ENCODE measurements at regions not wholly inside any gene's neighbourhood (a gene's known extent, or its start where the extent isn't known, plus 50 kb on each side); places are given as distances from the start of the nearest gene placed in this dataset.

DNA sequence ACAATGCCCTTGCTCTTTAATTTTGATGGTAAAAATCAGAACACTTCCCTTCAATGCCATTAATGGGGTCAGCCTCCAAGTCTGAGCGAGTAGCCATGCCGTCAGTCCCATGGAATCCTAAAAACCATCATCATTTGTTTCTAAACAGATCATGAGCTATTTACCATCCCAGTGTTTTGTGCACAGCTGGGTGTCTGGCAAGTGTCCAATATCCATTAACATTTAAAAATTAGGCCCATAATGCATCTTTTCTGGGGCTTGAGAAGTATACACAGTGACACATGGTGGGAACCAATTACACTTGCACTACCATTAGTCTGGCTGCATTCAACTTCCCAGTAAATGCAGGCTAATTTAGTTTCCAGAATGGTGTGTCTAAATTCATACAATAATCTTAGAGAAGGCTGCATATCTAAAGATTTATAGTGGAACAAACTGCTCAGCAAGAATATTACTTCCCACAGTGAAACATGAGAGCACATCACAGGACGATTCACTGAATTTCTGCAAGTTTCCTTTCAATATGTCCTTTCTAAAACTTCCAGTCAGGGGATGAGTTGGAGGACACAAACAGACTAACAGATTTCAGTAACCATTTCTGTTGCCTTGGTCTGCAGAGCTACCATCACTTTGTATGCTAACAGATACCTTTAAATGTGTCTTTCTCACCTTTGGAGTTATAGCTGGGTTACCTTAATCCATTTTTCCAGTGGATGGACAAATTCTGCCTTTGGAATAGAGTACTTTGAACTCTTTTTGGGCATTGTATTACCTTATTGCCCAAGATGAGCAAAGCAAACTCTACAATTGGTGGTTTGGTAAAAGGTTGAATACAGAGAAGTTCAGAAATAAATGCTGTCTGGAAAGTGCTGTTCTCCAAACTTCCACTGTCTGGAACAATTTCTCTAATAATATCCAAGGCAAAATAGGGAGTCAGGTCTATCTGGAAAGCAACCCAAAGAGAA is 258.0 kb downstream of the PTBP2 start (continued):
- TF ChIP-seq, protein P1, sequence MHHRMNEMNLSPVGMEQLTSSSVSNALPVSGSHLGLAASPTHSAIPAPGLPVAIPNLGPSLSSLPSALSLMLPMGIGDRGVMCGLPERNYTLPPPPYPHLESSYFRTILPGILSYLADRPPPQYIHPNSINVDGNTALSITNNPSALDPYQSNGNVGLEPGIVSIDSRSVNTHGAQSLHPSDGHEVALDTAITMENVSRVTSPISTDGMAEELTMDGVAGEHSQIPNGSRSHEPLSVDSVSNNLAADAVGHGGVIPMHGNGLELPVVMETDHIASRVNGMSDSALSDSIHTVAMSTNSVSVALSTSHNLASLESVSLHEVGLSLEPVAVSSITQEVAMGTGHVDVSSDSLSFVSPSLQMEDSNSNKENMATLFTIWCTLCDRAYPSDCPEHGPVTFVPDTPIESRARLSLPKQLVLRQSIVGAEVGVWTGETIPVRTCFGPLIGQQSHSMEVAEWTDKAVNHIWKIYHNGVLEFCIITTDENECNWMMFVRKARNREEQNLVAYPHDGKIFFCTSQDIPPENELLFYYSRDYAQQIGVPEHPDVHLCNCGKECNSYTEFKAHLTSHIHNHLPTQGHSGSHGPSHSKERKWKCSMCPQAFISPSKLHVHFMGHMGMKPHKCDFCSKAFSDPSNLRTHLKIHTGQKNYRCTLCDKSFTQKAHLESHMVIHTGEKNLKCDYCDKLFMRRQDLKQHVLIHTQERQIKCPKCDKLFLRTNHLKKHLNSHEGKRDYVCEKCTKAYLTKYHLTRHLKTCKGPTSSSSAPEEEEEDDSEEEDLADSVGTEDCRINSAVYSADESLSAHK (tag by site-specific recombination; IDR thresholded peaks at IDR 0.05), result no peak
- TF ChIP-seq ZNF426 (tag by site-specific recombination; IDR thresholded peaks at IDR 0.05) (no peak), ZNF707 (tag by site-specific recombination; IDR thresholded peaks at IDR 0.05) (no peak), ZNF830 (tag by site-specific recombination; IDR thresholded peaks at IDR 0.05; ENCODE audit: low read depth) (no peak), ZNF24 (tag by site-specific recombination; IDR thresholded peaks at IDR 0.05) (no peak), ZNF112 (tag by site-specific recombination; IDR thresholded peaks at IDR 0.05) (no peak), ZXDB (tag by site-specific recombination; IDR thresholded peaks at IDR 0.05) (no peak)
- TF ChIP-seq, protein P2, sequence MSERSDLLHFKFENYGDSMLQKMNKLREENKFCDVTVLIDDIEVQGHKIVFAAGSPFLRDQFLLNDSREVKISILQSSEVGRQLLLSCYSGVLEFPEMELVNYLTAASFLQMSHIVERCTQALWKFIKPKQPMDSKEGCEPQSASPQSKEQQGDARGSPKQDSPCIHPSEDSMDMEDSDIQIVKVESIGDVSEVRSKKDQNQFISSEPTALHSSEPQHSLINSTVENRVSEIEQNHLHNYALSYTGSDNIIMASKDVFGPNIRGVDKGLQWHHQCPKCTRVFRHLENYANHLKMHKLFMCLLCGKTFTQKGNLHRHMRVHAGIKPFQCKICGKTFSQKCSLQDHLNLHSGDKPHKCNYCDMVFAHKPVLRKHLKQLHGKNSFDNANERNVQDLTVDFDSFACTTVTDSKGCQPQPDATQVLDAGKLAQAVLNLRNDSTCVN (tag by site-specific recombination; optimal IDR thresholded peaks at IDR 0.05), result no peak

DNA sequence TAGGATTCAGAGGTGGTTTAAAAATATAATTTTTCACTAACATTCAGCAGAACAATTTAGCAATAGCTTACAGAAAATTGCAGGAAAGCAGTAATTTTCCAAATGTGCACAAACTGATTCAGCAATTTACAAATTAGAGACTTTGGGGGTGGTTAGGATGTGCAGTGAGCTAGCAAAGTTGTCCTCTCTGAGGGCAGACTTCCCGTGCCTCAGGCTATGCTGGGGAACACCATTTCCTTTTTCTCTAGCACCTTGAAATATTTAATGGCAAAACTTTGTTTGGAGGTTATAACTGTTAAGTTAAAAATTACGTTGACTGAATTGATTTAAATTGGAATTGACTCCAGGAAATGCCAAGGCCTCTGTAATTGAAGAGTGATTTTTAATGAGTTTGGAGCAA is 258.9 kb downstream of the PTBP2 start:
- no peaks in the 10 kb centered on the region for H3K4me1 ChIP-seq (ENCODE audit: control insufficient read depth, insufficient read depth, low read length)
- TF ChIP-seq, protein P3, sequence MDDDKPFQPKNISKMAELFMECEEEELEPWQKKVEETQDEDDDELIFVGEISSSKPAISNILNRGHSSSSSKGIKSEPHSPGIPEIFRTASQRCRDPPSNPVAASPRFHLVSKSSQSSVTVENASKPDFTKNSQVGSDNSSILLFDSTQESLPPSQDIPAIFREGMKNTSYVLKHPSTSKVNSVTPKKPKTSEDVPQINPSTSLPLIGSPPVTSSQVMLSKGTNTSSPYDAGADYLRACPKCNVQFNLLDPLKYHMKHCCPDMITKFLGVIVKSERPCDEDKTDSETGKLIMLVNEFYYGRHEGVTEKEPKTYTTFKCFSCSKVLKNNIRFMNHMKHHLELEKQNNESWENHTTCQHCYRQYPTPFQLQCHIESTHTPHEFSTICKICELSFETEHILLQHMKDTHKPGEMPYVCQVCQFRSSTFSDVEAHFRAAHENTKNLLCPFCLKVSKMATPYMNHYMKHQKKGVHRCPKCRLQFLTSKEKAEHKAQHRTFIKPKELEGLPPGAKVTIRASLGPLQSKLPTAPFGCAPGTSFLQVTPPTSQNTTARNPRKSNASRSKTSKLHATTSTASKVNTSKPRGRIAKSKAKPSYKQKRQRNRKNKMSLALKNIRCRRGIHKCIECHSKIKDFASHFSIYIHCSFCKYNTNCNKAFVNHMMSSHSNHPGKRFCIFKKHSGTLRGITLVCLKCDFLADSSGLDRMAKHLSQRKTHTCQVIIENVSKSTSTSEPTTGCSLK (tag by site-specific recombination; IDR thresholded peaks at IDR 0.05), result no peak
- TF ChIP-seq KLF7 (tag by site-specific recombination; IDR thresholded peaks at IDR 0.05; ENCODE audit: borderline replicate concordance) (no peak), ZNF157 (tag by site-specific recombination; IDR thresholded peaks at IDR 0.05) (no peak), ZNF549 (tag by site-specific recombination; IDR thresholded peaks at IDR 0.05) (no peak), SP2 (tag by site-specific recombination; IDR thresholded peaks at IDR 0.05) (no peak), ZNF558 (tag by site-specific recombination; IDR thresholded peaks at IDR 0.05) (no peak), ZNF366 (tag by site-specific recombination; conservative IDR thresholded peaks at IDR 0.05) (no peak), ZNF624 (tag by site-specific recombination; IDR thresholded peaks at IDR 0.05) (no peak), SP7 (tag by site-specific recombination; IDR thresholded peaks at IDR 0.05) (no peak), ZBTB7A (tag by site-specific recombination; IDR thresholded peaks at IDR 0.05; ENCODE audit: low read depth) (no peak), ZFP41 (tag by site-specific recombination; IDR thresholded peaks at IDR 0.05; ENCODE audit: borderline replicate concordance) (no peak)
- H3K9me3 ChIP-seq (ENCODE audit: control insufficient read depth, insufficient read depth, low read depth, low read length), result no peaks in the 10 kb centered on the region
- H3K4me3 ChIP-seq (ENCODE audit: low read depth, low read length), result no peak overlapping the region
- ChIA-PET POLR2A (no interaction called here), CTCF (interaction anchor here (1.1 to 1.9 kb wide), 4 partner anchors 15 to 1073 kb away, joined by 3 to 5 read pairs (median 4); no protein-coding TSS in a partner anchor)
- no peaks in the 10 kb centered on the region for H3K36me3 ChIP-seq (ENCODE audit: control insufficient read depth in 2 of 2, insufficient read depth in 1 of 2, low read length in 2 of 2)
- no peak overlapping the region for H3K27ac ChIP-seq (ENCODE audit: extremely low read depth, low read depth, low read length)

All from HEK293 (cell line).